GM18511 (cell line): ENCODE measurements at regions not wholly inside any gene's neighbourhood (a gene's known extent, or its start where the extent isn't known, plus 50 kb on each side); places are given as distances from the start of the nearest gene placed in this dataset.
A peak's percentile ranks its signal among the peaks of the same experiment; 100 is the strongest.
"Not testable (repeated sequence)": the region's sequence is repeated elsewhere in the genome, so short reads cannot be mapped to it uniquely, and the experiment has no call there.

Experiments
- ATAC-seq: cut with Tn5 transposase; IDR thresholded peaks from one replicate; pipeline ENCODE4 v1.9.1; 2021; ENCODE audit warnings: mild to moderate bottlenecking, moderate library complexity; ENCODE audit not compliant: unreplicated experiment

- no peak for ATAC-seq
Measured at GRCh38 chr4:114401483-114401882, 197.1 kb upstream of the UGT8 start.

- no peak for ATAC-seq
Measured at GRCh38 chr4:114417214-114417613, 181.4 kb upstream of the UGT8 start.

- ATAC-seq = no peak
Measured at GRCh38 chr4:114420069-114420468, 178.5 kb upstream of the UGT8 start.

GRCh38 chr4:114423582-114423981 lies 175.0 kb upstream of the UGT8 start:
- peak; percentile 68 for ATAC-seq

GRCh38 chr4:114435116-114435515 lies 163.5 kb upstream of the UGT8 start:
- no peak for ATAC-seq

GRCh38 chr4:114442856-114443255 lies 155.8 kb upstream of the UGT8 start:
- no peak for ATAC-seq

GRCh38 chr4:114444211-114444610 lies 154.4 kb upstream of the UGT8 start:
- no peak for ATAC-seq

- not testable (repeated sequence) for ATAC-seq
Measured at GRCh38 chr4:114447963-114448516, 150.6 kb upstream of the UGT8 start.

GRCh38 chr4:114458728-114459127 lies 139.9 kb upstream of the UGT8 start:
- no peak for ATAC-seq

GRCh38 chr4:114464726-114465272 lies 133.8 kb upstream of the UGT8 start:
- no peak for ATAC-seq

- ATAC-seq = no peak
Measured at GRCh38 chr4:114465766-114466165, 132.8 kb upstream of the UGT8 start.

GRCh38 chr4:114466299-114466698 lies 132.3 kb upstream of the UGT8 start:
- no peak for ATAC-seq

- ATAC-seq = no peak
Measured at GRCh38 chr4:114472269-114473032, 126.2 kb upstream of the UGT8 start.

GRCh38 chr4:114474188-114474800 lies 124.3 kb upstream of the UGT8 start:
- no peak for ATAC-seq

- ATAC-seq = no peak
Measured at GRCh38 chr4:114476310-114476709, 122.3 kb upstream of the UGT8 start.

- no peak for ATAC-seq
Measured at GRCh38 chr4:114479595-114479994, 119.0 kb upstream of the UGT8 start.

GRCh38 chr4:114481856-114482255 lies 116.8 kb upstream of the UGT8 start:
- ATAC-seq = no peak

GRCh38 chr4:114487101-114487500 lies 111.5 kb upstream of the UGT8 start:
- no peak for ATAC-seq

GRCh38 chr4:114488301-114488982 lies 110.2 kb upstream of the UGT8 start:
- no peak for ATAC-seq

- ATAC-seq = no peak
Measured at GRCh38 chr4:114494246-114494803, 104.3 kb upstream of the UGT8 start.

- no peak for ATAC-seq
Measured at GRCh38 chr4:114495471-114495928, 103.1 kb upstream of the UGT8 start.
